ENCODE measurements at regions not wholly inside any gene's neighbourhood (a gene's known extent, or its start where the extent isn't known, plus 50 kb on each side); places are given as distances from the start of the nearest gene placed in this dataset.

- no peak overlapping the region for H2AFZ ChIP-seq (ENCODE audit: low read length)
- H3K79me2 ChIP-seq (ENCODE audit: insufficient read depth, low read length) = no peaks in the 10 kb centered on the region
- TF ChIP-seq CTCF (conservative IDR thresholded peaks at IDR 0.05; ENCODE audit: low read length) = no peak
- TF ChIP-seq EZH2phosphoT487 (IDR thresholded peaks at IDR 0.05; ENCODE audit: borderline replicate concordance) = no peak
- no peak overlapping the region for H3K4me3 ChIP-seq (ENCODE audit: low read length, poor library complexity, severe bottlenecking)
- no peak overlapping the region for H3K9ac ChIP-seq (ENCODE audit: low read depth, low read length, poor library complexity, severe bottlenecking)
- H3K4me2 ChIP-seq (ENCODE audit: low read depth, low read length, poor library complexity, severe bottlenecking) = no peak overlapping the region
- no peaks in the 10 kb centered on the region for H3K4me1 ChIP-seq (ENCODE audit: insufficient read depth, low read length, poor library complexity, severe bottlenecking)
- H3F3A ChIP-seq (ENCODE audit: low read depth) = no peaks in the 10 kb centered on the region
- H3K9me2 ChIP-seq (replicated peaks; ENCODE audit: low read depth, low read length) = no peaks in the 10 kb centered on the region
- H4K20me1 ChIP-seq (ENCODE audit: insufficient read depth, low read length, poor library complexity, severe bottlenecking) = no peaks in the 10 kb centered on the region
- H3K27me3 ChIP-seq (ENCODE audit: insufficient read depth, low read length, poor library complexity, severe bottlenecking) = no peaks in the 10 kb centered on the region
- H3K36me3 ChIP-seq (ENCODE audit: insufficient read depth, low read length) = no peaks in the 10 kb centered on the region
- H3K9me3 ChIP-seq (ENCODE audit: insufficient read depth, low read depth, low read length) = no peaks in the 10 kb centered on the region
These were observed 399.6 kb downstream of the TMEM135 start for GRCh38 chr11:87437133-87437843.

- no peak overlapping the region for H3K9ac ChIP-seq (ENCODE audit: low read depth, low read length, poor library complexity, severe bottlenecking)
- no peak for TF ChIP-seq CTCF (conservative IDR thresholded peaks at IDR 0.05; ENCODE audit: low read length)
- no peak for TF ChIP-seq EZH2phosphoT487 (IDR thresholded peaks at IDR 0.05; ENCODE audit: borderline replicate concordance)
- H3K79me2 ChIP-seq (ENCODE audit: insufficient read depth, low read length) = no peaks in the 10 kb centered on the region
- no peaks in the 10 kb centered on the region for H3K9me2 ChIP-seq (replicated peaks; ENCODE audit: low read depth, low read length)
- H3K4me3 ChIP-seq (ENCODE audit: low read length, poor library complexity, severe bottlenecking) = no peak overlapping the region
- no peak overlapping the region for H2AFZ ChIP-seq (ENCODE audit: low read length)
- H3K4me2 ChIP-seq (ENCODE audit: low read depth, low read length, poor library complexity, severe bottlenecking) = no peak overlapping the region
- no peaks in the 10 kb centered on the region for H3K9me3 ChIP-seq (ENCODE audit: insufficient read depth, low read depth, low read length)
- no peaks in the 10 kb centered on the region for H3K27me3 ChIP-seq (ENCODE audit: insufficient read depth, low read length, poor library complexity, severe bottlenecking)
- H3F3A ChIP-seq (ENCODE audit: low read depth) = no peaks in the 10 kb centered on the region
- no peaks in the 10 kb centered on the region for H3K36me3 ChIP-seq (ENCODE audit: insufficient read depth, low read length)
- H4K20me1 ChIP-seq (ENCODE audit: insufficient read depth, low read length, poor library complexity, severe bottlenecking) = no peaks in the 10 kb centered on the region
- H3K4me1 ChIP-seq (ENCODE audit: insufficient read depth, low read length, poor library complexity, severe bottlenecking) = no peaks in the 10 kb centered on the region
These were observed 394.3 kb downstream of the TMEM135 start for GRCh38 chr11:87432022-87432421.

GRCh38 chr11:87431392-87431791 lies 393.7 kb downstream of the TMEM135 start:
- H3F3A ChIP-seq (ENCODE audit: low read depth) = no peaks in the 10 kb centered on the region
- H3K9me2 ChIP-seq (replicated peaks; ENCODE audit: low read depth, low read length) = no peaks in the 10 kb centered on the region
- H3K36me3 ChIP-seq (ENCODE audit: insufficient read depth, low read length) = no peaks in the 10 kb centered on the region
- H3K9me3 ChIP-seq (ENCODE audit: insufficient read depth, low read depth, low read length) = no peaks in the 10 kb centered on the region
- no peak overlapping the region for H3K4me2 ChIP-seq (ENCODE audit: low read depth, low read length, poor library complexity, severe bottlenecking)
- H3K4me1 ChIP-seq (ENCODE audit: insufficient read depth, low read length, poor library complexity, severe bottlenecking) = no peaks in the 10 kb centered on the region
- H4K20me1 ChIP-seq (ENCODE audit: insufficient read depth, low read length, poor library complexity, severe bottlenecking) = no peaks in the 10 kb centered on the region
- no peak overlapping the region for H3K9ac ChIP-seq (ENCODE audit: low read depth, low read length, poor library complexity, severe bottlenecking)
- H2AFZ ChIP-seq (ENCODE audit: low read length) = no peak overlapping the region
- TF ChIP-seq CTCF (conservative IDR thresholded peaks at IDR 0.05; ENCODE audit: low read length) (no peak), EZH2phosphoT487 (IDR thresholded peaks at IDR 0.05; ENCODE audit: borderline replicate concordance) (no peak)
- no peak overlapping the region for H3K4me3 ChIP-seq (ENCODE audit: low read length, poor library complexity, severe bottlenecking)
- H3K27me3 ChIP-seq (ENCODE audit: insufficient read depth, low read length, poor library complexity, severe bottlenecking) = no peaks in the 10 kb centered on the region
- H3K79me2 ChIP-seq (ENCODE audit: insufficient read depth, low read length) = no peaks in the 10 kb centered on the region
